ENCODE measurements at regions not wholly inside any gene's neighbourhood (a gene's known extent, or its start where the extent isn't known, plus 50 kb on each side); places are given as distances from the start of the nearest gene placed in this dataset.

DNA sequence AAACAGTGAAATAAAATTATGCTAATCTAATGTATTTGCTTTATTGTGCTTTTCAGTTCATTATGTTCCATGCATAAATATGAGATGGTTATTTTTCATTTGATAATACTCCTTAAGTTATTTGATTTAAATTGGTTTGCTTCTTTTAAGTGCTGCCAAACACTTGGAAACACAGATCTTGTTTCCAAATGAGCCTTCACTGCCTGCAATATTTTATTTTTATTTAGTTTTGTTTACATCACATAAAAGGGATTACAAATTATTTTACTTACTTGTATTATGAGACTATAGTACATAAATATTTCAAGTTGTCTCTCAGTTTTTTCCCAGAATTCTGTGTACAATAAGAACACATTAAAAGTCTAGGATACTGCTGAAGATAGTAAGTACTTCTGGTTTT, 1662.4 kb upstream of the B3GALT2 start:
- TF ChIP-seq HDAC6 (IDR thresholded peaks at IDR 0.05; ENCODE audit: unreplicated experiment): no peak
- TF ChIP-seq SMC3 (IDR thresholded peaks at IDR 0.05; ENCODE audit: borderline replicate concordance, low read length): no peak
- TF ChIP-seq, protein P1, sequence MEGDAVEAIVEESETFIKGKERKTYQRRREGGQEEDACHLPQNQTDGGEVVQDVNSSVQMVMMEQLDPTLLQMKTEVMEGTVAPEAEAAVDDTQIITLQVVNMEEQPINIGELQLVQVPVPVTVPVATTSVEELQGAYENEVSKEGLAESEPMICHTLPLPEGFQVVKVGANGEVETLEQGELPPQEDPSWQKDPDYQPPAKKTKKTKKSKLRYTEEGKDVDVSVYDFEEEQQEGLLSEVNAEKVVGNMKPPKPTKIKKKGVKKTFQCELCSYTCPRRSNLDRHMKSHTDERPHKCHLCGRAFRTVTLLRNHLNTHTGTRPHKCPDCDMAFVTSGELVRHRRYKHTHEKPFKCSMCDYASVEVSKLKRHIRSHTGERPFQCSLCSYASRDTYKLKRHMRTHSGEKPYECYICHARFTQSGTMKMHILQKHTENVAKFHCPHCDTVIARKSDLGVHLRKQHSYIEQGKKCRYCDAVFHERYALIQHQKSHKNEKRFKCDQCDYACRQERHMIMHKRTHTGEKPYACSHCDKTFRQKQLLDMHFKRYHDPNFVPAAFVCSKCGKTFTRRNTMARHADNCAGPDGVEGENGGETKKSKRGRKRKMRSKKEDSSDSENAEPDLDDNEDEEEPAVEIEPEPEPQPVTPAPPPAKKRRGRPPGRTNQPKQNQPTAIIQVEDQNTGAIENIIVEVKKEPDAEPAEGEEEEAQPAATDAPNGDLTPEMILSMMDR (IDR thresholded peaks at IDR 0.05 in 2 of 3, conservative IDR thresholded peaks at IDR 0.05 in 1 of 3; ENCODE audit: control insufficient read depth in 2 of 3, extremely low read depth in 1 of 3, insufficient read depth in 1 of 3, low read depth in 3 of 3, low read length in 3 of 3): no peak
- TF ChIP-seq JUNB (IDR thresholded peaks at IDR 0.05): no peak
- TF ChIP-seq TARDBP (IDR thresholded peaks at IDR 0.05; ENCODE audit: borderline replicate concordance): no peak
- TF ChIP-seq NFIC (IDR thresholded peaks at IDR 0.05; ENCODE audit: low read depth, low read length): no peak
- TF ChIP-seq, protein P2, sequence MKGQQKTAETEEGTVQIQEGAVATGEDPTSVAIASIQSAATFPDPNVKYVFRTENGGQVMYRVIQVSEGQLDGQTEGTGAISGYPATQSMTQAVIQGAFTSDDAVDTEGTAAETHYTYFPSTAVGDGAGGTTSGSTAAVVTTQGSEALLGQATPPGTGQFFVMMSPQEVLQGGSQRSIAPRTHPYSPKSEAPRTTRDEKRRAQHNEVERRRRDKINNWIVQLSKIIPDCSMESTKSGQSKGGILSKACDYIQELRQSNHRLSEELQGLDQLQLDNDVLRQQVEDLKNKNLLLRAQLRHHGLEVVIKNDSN (IDR thresholded peaks at IDR 0.05; ENCODE audit: borderline replicate concordance, extremely low read length, insufficient read depth, low read depth, low read length): no peak
- TF ChIP-seq FOXM1 (IDR thresholded peaks at IDR 0.05; ENCODE audit: low read depth, low read length): no peak
- no peak for TF ChIP-seq SREBF2 (IDR thresholded peaks at IDR 0.05; ENCODE audit: low read length)
- TF ChIP-seq, protein P3, sequence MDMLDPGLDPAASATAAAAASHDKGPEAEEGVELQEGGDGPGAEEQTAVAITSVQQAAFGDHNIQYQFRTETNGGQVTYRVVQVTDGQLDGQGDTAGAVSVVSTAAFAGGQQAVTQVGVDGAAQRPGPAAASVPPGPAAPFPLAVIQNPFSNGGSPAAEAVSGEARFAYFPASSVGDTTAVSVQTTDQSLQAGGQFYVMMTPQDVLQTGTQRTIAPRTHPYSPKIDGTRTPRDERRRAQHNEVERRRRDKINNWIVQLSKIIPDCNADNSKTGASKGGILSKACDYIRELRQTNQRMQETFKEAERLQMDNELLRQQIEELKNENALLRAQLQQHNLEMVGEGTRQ (IDR thresholded peaks at IDR 0.05; ENCODE audit: borderline replicate concordance, low read depth, low read length): no peak
- no peak for TF ChIP-seq GABPA (IDR thresholded peaks at IDR 0.05; ENCODE audit: low read depth)
- no peak for TF ChIP-seq EZH2 (IDR thresholded peaks at IDR 0.05; ENCODE audit: borderline replicate concordance, control insufficient read depth, low read depth, low read length)
- TF ChIP-seq YBX1 (IDR thresholded peaks at IDR 0.05): no peak
- TF ChIP-seq, protein P4, sequence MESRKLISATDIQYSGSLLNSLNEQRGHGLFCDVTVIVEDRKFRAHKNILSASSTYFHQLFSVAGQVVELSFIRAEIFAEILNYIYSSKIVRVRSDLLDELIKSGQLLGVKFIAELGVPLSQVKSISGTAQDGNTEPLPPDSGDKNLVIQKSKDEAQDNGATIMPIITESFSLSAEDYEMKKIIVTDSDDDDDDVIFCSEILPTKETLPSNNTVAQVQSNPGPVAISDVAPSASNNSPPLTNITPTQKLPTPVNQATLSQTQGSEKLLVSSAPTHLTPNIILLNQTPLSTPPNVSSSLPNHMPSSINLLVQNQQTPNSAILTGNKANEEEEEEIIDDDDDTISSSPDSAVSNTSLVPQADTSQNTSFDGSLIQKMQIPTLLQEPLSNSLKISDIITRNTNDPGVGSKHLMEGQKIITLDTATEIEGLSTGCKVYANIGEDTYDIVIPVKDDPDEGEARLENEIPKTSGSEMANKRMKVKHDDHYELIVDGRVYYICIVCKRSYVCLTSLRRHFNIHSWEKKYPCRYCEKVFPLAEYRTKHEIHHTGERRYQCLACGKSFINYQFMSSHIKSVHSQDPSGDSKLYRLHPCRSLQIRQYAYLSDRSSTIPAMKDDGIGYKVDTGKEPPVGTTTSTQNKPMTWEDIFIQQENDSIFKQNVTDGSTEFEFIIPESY (IDR thresholded peaks at IDR 0.05): no peak
